K562 (cell line): ENCODE measurements at regions not wholly inside any gene's neighbourhood (a gene's known extent, or its start where the extent isn't known, plus 50 kb on each side); places are given as distances from the start of the nearest gene placed in this dataset.
A peak's percentile ranks its signal among the peaks of the same experiment; 100 is the strongest.

Experiments used
- C11orf30 ChIP-seq: fragments of 450-650 bp; IDR thresholded peaks from 2 replicates; pipeline ENCODE4 v1.6.1; 2016; ENCODE audit warnings: low read depth, mild to moderate bottlenecking
- GATA2 ChIP-seq: sonication (generic); formaldehyde crosslinking; IDR thresholded peaks from 2 replicates; pipeline ENCODE4 v1.4.0; 2020; ENCODE audit warnings: mild to moderate bottlenecking, missing genetic modification reagents
- HDAC3 ChIP-seq: fragments of 450-650 bp; IDR thresholded peaks from 2 replicates; pipeline ENCODE4 v1.6.1; 2018; ENCODE audit warnings: borderline replicate concordance, mild to moderate bottlenecking, moderate library complexity; ENCODE audit not compliant: partially characterized antibody
- KLF16 ChIP-seq: IDR thresholded peaks from 2 replicates; pipeline ENCODE4 v1.6.1; 2016; ENCODE audit warnings: antibody characterized with exemption
- MAFK ChIP-seq: IDR thresholded peaks from 2 replicates; pipeline ENCODE4 v1.6.1; 2011; ENCODE audit warnings: low read length, improper control_type of control experiment
- NR2C2 ChIP-seq, 2 experiments: fragments of 200-800 bp in 1 of 2; sonication (Bioruptor generic) in 1 of 2; sonication (generic) in 1 of 2; formaldehyde crosslinking in 1 of 2; IDR thresholded peaks; 2 replicates each; pipeline versions ENCODE4 v1.6.1 to v1.8.0; 2016 to 2022; ENCODE audit warnings: mild to moderate bottlenecking in 1 of 2, missing compliant biosample characterization in 1 of 2, missing genetic modification characterization in 1 of 2, missing genetic modification reagents in 1 of 2
- NR4A1 ChIP-seq, 2 experiments: fragments of 250-450 bp in 1 of 2; fragments of 450-650 bp in 1 of 2; sonication (Bioruptor Pico) in 1 of 2; IDR thresholded peaks; 2 replicates each; pipeline versions ENCODE4 v1.4.0 to v1.6.1; 2016 to 2020; ENCODE audit warnings: mild to moderate bottlenecking in 2 of 2, missing compliant biosample characterization in 1 of 2, missing genetic modification characterization in 1 of 2, moderate library complexity in 1 of 2
- SRSF1 ChIP-seq: fragments of 200-400 bp; formaldehyde crosslinking; IDR thresholded peaks from 2 replicates; pipeline ENCODE4 v1.6.1; 2017; ENCODE audit warnings: mild to moderate bottlenecking, low read depth, low read length, moderate library complexity
- ZBTB34 ChIP-seq: fragments of 250-450 bp; sonication (Bioruptor Pico); IDR thresholded peaks from 2 replicates; pipeline ENCODE4 v1.8.0; 2021; ENCODE audit warnings: mild to moderate bottlenecking, moderate library complexity
- ZNF212 ChIP-seq: fragments of 450-650 bp; formaldehyde crosslinking; IDR thresholded peaks from 2 replicates; pipeline ENCODE4 v1.4.0; 2020; ENCODE audit warnings: mild to moderate bottlenecking
- ZNF282 ChIP-seq: sonication (generic); formaldehyde crosslinking; IDR thresholded peaks from 2 replicates; pipeline ENCODE4 v1.8.1; 2023; ENCODE audit warnings: missing genetic modification reagents
- ZNF436 ChIP-seq: fragments of 250-450, 450-650 bp; sonication (Bioruptor Pico); formaldehyde crosslinking; IDR thresholded peaks from 2 replicates; pipeline ENCODE4 v1.7.0; 2020; ENCODE audit warnings: mild to moderate bottlenecking
- TF ChIP-seq, protein P1 (sequence below), 2 experiments: IDR thresholded peaks; 2 replicates each; pipeline ENCODE4 v1.6.1; 2012; ENCODE audit warnings: improper control_type of control experiment in 2 of 2, low read depth in 2 of 2, low read length in 2 of 2, borderline replicate concordance in 1 of 2
- TF ChIP-seq, protein P2 (sequence below): IDR thresholded peaks from 2 replicates; pipeline ENCODE4 v1.6.1; 2016; ENCODE audit warnings: missing genetic modification characterization, missing compliant biosample characterization
- TF ChIP-seq, protein P3 (sequence below): sonication (generic); formaldehyde crosslinking; IDR thresholded peaks from 2 replicates; pipeline ENCODE4 v1.8.1; 2022; ENCODE audit warnings: missing genetic modification reagents

GRCh38 chr1:8203056-8203455, 114.9 kb upstream of the SLC45A1 start (continued):
- TF ChIP-seq, protein P1, sequence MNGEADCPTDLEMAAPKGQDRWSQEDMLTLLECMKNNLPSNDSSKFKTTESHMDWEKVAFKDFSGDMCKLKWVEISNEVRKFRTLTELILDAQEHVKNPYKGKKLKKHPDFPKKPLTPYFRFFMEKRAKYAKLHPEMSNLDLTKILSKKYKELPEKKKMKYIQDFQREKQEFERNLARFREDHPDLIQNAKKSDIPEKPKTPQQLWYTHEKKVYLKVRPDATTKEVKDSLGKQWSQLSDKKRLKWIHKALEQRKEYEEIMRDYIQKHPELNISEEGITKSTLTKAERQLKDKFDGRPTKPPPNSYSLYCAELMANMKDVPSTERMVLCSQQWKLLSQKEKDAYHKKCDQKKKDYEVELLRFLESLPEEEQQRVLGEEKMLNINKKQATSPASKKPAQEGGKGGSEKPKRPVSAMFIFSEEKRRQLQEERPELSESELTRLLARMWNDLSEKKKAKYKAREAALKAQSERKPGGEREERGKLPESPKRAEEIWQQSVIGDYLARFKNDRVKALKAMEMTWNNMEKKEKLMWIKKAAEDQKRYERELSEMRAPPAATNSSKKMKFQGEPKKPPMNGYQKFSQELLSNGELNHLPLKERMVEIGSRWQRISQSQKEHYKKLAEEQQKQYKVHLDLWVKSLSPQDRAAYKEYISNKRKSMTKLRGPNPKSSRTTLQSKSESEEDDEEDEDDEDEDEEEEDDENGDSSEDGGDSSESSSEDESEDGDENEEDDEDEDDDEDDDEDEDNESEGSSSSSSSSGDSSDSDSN (IDR thresholded peaks at IDR 0.05; ENCODE audit: borderline replicate concordance in 1 of 2, low read depth in 2 of 2, low read length in 2 of 2) = no peak
- TF ChIP-seq SRSF1 (no peak), ZBTB34 (CRISPR knock-in tag) (no peak), NR2C2 (CRISPR knock-in tag; IDR thresholded peaks at IDR 0.05) (no peak), NR2C2 (tag; IDR thresholded peaks at IDR 0.05) (no peak), KLF16 (no peak), NR4A1 (CRISPR knock-in tag; IDR thresholded peaks at IDR 0.05) (no peak), NR4A1 (tag; IDR thresholded peaks at IDR 0.05) (no peak), ZNF436 (CRISPR knock-in tag) (no peak), GATA2 (CRISPR knock-in tag) (no peak), ZNF282 (CRISPR knock-in tag) (no peak), MAFK (peak; percentile 7; the same call in 1 of the 2 replicates), ZNF212 (CRISPR knock-in tag) (no peak), HDAC3 (no peak), C11orf30 (peak; percentile 59; the same call in 1 of the 2 replicates)
- TF ChIP-seq, protein P2, sequence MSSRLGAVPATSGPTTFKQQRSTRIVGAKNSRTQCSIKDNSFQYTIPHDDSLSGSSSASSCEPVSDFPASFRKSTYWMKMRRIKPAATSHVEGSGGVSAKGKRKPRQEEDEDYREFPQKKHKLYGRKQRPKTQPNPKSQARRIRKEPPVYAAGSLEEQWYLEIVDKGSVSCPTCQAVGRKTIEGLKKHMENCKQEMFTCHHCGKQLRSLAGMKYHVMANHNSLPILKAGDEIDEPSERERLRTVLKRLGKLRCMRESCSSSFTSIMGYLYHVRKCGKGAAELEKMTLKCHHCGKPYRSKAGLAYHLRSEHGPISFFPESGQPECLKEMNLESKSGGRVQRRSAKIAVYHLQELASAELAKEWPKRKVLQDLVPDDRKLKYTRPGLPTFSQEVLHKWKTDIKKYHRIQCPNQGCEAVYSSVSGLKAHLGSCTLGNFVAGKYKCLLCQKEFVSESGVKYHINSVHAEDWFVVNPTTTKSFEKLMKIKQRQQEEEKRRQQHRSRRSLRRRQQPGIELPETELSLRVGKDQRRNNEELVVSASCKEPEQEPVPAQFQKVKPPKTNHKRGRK (tag) = no peak
- TF ChIP-seq, protein P3, sequence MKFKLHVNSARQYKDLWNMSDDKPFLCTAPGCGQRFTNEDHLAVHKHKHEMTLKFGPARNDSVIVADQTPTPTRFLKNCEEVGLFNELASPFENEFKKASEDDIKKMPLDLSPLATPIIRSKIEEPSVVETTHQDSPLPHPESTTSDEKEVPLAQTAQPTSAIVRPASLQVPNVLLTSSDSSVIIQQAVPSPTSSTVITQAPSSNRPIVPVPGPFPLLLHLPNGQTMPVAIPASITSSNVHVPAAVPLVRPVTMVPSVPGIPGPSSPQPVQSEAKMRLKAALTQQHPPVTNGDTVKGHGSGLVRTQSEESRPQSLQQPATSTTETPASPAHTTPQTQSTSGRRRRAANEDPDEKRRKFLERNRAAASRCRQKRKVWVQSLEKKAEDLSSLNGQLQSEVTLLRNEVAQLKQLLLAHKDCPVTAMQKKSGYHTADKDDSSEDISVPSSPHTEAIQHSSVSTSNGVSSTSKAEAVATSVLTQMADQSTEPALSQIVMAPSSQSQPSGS (CRISPR knock-in tag) = no peak
